GM12873 (cell line): ENCODE measurements at regions not wholly inside any gene's neighbourhood (a gene's known extent, or its start where the extent isn't known, plus 50 kb on each side); places are given as distances from the start of the nearest gene placed in this dataset.

Source experiments
- CTCF ChIP-seq: IDR thresholded peaks from 2 replicates; pipeline ENCODE4 v1.5.1; 2012; ENCODE audit warnings: low read depth, mild to moderate bottlenecking, moderate library complexity, low read length, control low read depth; ENCODE audit not compliant: insufficient read depth; ENCODE audit errors: missing control alignments

GRCh38 chr6:90978046-90978445, 391.2 kb upstream of the MAP3K7 start:
- TF ChIP-seq CTCF = no peak

- TF ChIP-seq CTCF = no peak
These were observed 390.6 kb upstream of the MAP3K7 start for GRCh38 chr6:90977513-90977912.

- no peak for TF ChIP-seq CTCF
These were observed 389.5 kb upstream of the MAP3K7 start for GRCh38 chr6:90976341-90976740.

GRCh38 chr6:90975741-90976140, 388.9 kb upstream of the MAP3K7 start:
- no peak for TF ChIP-seq CTCF

GRCh38 chr6:90973188-90973587, 386.3 kb upstream of the MAP3K7 start:
- no peak for TF ChIP-seq CTCF

- TF ChIP-seq CTCF = no peak
These were observed 383.8 kb upstream of the MAP3K7 start for GRCh38 chr6:90970672-90971071.

- no peak for TF ChIP-seq CTCF
These were observed 380.6 kb upstream of the MAP3K7 start for GRCh38 chr6:90967471-90967870.
